Psoas muscle (tissue), 7 donors: ENCODE measurements at regions not wholly inside any gene's neighbourhood (a gene's known extent, or its start where the extent isn't known, plus 50 kb on each side); places are given as distances from the start of the nearest gene placed in this dataset.

ENCODE experiments used
- ATAC-seq, 4 donors: fragments of 200-7000 bp; cut with Tn5 transposase; one replicate each; pipeline ENCODE4 v1.9.1; 2020; ENCODE audit warnings: moderate library complexity in 3 of 4, mild to moderate bottlenecking in 2 of 4
- DNase-seq, 2 donors: peaks; one replicate each; pipeline ENCODE4 v3.0.0-alpha.2; 2020
- H3K27ac ChIP-seq: fragments of 200-600 bp; one replicate; pipeline ENCODE4 v1.8.0; 2022
- H3K27me3 ChIP-seq, 3 donors: fragments of 200-600 bp in 1 of 3; one replicate each; pipeline versions ENCODE4 v1.6.1 to v1.8.0; 2013 to 2022; ENCODE audit warnings: low read length in 2 of 3, mild to moderate bottlenecking in 2 of 3, moderate library complexity in 1 of 3; ENCODE audit not compliant: insufficient read depth in 3 of 3
- H3K36me3 ChIP-seq, 2 donors: fragments of 200-600 bp in 1 of 2; one replicate each; pipeline versions ENCODE4 v1.6.1 to v1.8.0; 2013 to 2022; ENCODE audit warnings: low read depth in 1 of 2, mild to moderate bottlenecking in 1 of 2, moderate library complexity in 1 of 2; ENCODE audit not compliant: insufficient read depth in 1 of 2
- H3K4me1 ChIP-seq: fragments of 200-600 bp; one replicate; pipeline ENCODE4 v1.8.0; 2022
- H3K4me3 ChIP-seq: fragments of 200-600 bp; one replicate; pipeline ENCODE4 v1.8.0; 2022; ENCODE audit warnings: mild to moderate bottlenecking
- H3K9me3 ChIP-seq: fragments of 200-600 bp; one replicate; pipeline ENCODE4 v1.8.0; 2022
- WGBS, 3 donors: extraction: QIAGEN DNeasy Blood & Tissue Kit; methylation state at CpG; one replicate each; pipeline versions ENCODE4 v1.1.6 to v1.1.7; 2013; 5-methylcytosine and 5-hydroxymethylcytosine counted together
- intact Hi-C, 2 donors: fragments of 100-400 bp; cut with DNase I; formaldehyde crosslinking; loops; one replicate each; pipeline versions ENCODE4 v1.11.0 to v1.14.2; 2022
- TF ChIP-seq, protein P1 (sequence below): fragments of 200-600 bp; IDR thresholded peaks from one replicate; pipeline ENCODE4 v1.8.0; 2022; ENCODE audit warnings: antibody characterized with exemption
- donor health status: healthy with polysubstance abuse.
- donor health status: DM: no; HTN: no; CAD: no; lungs with moderate emphysema.
- donor health status: Bipolar disorder and iron deficiency.
- donor health status: healthy.
- donor health status: DM: yes; HTN: yes; CAD: no.
- donor health status: DM: no; HTN: no; CAD: no.
- donor health status: DM: yes; HTN: yes; CAD: no.

DNA sequence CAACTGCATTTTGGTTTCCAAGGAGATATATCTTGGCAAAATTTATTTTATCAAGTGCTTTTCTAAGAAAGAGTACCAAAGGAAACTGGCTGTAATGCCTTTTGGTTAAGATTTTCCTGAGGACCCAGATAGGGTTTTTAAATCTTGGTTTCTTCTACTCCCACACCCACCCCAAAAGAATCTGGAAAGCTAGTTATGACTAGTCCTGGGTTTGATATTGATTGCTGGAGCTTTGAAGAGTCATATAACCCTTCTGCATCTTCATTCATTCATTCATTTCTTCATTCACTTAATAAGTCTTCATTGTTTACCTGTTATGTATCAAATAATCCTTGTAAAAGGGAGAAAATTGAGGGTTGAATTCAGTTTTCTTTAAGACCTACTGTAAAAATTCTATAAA is 425.2 kb downstream of the PCNX1 start:
- Histone ChIP-seq H3K9me3 (no peaks in the 10 kb centered on the region), H3K4me3 (no peak overlapping the region), H3K4me1 (no peaks in the 10 kb centered on the region), H3K36me3 (no peaks in the 10 kb centered on the region), H3K27ac (no peak overlapping the region), H3K27me3 (no peaks in the 10 kb centered on the region)
- no peak for ATAC-seq
- DNase-seq = no peak
- intact Hi-C loops = no loop called here
- TF ChIP-seq, protein P1, sequence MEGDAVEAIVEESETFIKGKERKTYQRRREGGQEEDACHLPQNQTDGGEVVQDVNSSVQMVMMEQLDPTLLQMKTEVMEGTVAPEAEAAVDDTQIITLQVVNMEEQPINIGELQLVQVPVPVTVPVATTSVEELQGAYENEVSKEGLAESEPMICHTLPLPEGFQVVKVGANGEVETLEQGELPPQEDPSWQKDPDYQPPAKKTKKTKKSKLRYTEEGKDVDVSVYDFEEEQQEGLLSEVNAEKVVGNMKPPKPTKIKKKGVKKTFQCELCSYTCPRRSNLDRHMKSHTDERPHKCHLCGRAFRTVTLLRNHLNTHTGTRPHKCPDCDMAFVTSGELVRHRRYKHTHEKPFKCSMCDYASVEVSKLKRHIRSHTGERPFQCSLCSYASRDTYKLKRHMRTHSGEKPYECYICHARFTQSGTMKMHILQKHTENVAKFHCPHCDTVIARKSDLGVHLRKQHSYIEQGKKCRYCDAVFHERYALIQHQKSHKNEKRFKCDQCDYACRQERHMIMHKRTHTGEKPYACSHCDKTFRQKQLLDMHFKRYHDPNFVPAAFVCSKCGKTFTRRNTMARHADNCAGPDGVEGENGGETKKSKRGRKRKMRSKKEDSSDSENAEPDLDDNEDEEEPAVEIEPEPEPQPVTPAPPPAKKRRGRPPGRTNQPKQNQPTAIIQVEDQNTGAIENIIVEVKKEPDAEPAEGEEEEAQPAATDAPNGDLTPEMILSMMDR = no peak

DNA sequence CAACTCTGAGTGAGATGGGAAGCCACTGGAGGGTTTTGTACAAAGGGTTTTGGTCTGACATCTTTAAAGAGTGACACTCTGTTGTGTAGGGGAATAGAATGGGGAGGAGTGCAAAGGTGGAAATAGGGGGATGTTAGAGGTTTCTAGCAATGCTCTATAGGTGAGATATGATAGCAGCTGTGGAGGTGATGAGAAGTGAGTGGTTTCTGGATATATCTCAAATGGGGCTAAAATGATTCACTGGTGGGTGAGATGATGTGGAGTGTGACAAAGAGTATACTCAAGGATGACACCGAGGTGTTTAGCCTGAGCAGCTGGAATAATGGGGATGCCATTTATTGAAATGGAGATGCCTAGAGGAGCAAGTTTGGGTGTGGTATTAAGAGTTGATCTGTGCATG is 426.4 kb downstream of the PCNX1 start:
- TF ChIP-seq, protein P1 = no peak
- Histone ChIP-seq H3K4me1 (no peaks in the 10 kb centered on the region), H3K27me3 (no peaks in the 10 kb centered on the region)

DNA sequence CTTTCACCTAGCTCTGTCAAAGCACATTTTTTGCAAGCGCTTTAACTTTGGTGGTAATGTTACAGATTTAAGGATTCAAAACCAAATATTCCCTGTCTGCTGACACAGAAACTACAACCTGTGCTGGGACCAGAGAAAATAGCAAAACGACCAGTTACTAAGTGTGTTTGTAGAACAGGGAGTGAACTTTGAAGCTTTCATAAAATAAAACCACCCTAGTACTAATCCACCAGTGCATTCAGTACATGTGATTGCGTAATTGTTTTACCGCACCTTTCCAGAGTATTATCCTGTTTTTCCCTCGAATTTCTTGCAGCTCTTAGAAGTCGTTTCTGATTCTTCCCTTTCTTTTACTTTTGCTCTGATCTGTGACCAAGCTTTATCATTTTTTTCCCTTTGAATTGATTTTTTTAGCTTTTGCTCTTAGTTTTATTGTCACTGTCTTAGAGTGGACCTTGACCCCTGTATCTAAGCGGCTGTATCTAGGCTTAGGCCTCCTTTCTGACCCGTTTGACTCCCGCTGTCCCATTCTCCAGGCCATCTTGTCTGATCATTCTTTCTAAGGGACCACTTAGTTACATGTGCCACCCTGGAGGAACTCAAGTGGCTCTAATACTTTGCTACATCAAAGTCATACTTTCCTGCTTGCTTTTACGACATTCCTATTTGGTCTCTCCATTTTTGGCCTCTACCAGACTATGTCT is 429.4 kb downstream of the PCNX1 start:
- 89 to 91% (median 90%) methylated on average over 10 of the region's 10 CpGs for WGBS, 3 donors
- Histone ChIP-seq H3K27ac (no peak overlapping the region), H3K27me3 (no peaks in the 10 kb centered on the region), H3K4me3 (no peak overlapping the region), H3K4me1 (no peaks in the 10 kb centered on the region), H3K36me3 (no peaks in the 10 kb centered on the region), H3K9me3 (no peaks in the 10 kb centered on the region)
- DNase-seq (no peak), ATAC-seq (no peak)
- intact Hi-C loops = no loop called here
- TF ChIP-seq, protein P1 = no peak

More for the DNA sequence above, 426.4 kb downstream of the PCNX1 start:
- intact Hi-C loops = no loop called here
- Histone ChIP-seq H3K9me3 (no peaks in the 10 kb centered on the region), H3K27ac (no peak overlapping the region), H3K4me3 (no peak overlapping the region), H3K36me3 (no peaks in the 10 kb centered on the region)
- DNase-seq = no peak
- no peak for ATAC-seq
- WGBS, 3 donors = 90 to 100% (median 96%) methylated on average over 1 of the region's 1 CpG

DNA sequence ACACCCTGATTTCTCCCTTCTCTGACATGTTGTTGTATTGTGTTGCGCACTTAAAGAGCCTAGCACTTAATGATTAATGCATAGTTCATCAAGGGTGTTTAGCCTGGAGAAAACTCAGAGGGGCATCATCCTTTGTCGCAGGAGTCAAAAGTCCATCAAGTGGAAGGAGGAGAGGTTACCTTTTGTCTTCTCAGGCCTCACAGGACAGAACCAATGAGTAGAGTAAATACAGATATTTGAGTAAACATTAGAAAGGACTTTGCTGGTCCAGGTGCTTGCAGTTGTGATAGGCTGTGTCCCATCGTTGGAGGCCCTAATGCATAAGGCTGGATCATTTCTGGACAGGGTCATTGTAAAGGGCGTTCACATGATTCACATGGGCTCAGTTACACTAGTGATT is 430.9 kb downstream of the PCNX1 start:
- H3K4me3 ChIP-seq = no peak overlapping the region
- intact Hi-C loops = no loop called here
- no peaks in the 10 kb centered on the region for H3K27me3 ChIP-seq
- no peaks in the 10 kb centered on the region for H3K36me3 ChIP-seq
- ATAC-seq = no peak
- 88 to 94% (median 92%) methylated on average over 4 of the region's 4 CpGs for WGBS, 3 donors
- no peaks in the 10 kb centered on the region for H3K9me3 ChIP-seq
- no peak overlapping the region for H3K27ac ChIP-seq
- no peaks in the 10 kb centered on the region for H3K4me1 ChIP-seq
- TF ChIP-seq, protein P1 = no peak
- DNase-seq = no peak
